GM19043 (cell line): ENCODE measurements at regions not wholly inside any gene's neighbourhood (a gene's known extent, or its start where the extent isn't known, plus 50 kb on each side); places are given as distances from the start of the nearest gene placed in this dataset.

ENCODE experiments used
- ATAC-seq: cut with Tn5 transposase; IDR thresholded peaks from one replicate; pipeline ENCODE4 v1.9.1; 2021; ENCODE audit warnings: low read depth; ENCODE audit not compliant: unreplicated experiment

DNA sequence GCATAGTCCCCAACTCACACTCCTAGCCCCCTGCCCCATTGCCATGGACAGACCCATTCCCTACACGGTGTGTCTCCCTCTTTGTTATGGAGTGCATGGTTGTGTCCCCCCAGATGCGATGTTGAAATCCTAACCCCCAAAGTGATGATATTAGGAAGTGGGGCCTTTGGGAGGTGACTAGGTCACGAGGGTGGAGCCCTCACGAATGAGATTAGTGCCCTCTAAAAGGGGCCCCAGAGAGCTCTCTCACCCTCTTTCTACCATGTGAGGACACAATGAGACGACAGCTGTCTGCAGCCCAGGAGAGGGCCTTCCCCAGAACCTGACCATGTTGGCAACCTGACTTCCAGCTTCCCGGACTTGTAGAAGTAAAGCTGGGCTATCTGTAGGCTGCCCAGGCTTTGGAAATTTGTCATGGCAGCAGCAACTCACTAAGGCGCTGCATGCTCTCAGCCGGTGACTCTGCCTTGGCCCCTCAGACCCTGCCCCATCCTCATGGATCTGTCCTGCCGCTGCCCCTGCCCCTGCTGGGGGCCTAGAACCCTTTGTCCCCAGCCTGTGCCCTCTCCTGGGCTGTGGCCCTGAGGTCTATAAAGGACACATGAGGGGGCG, 318.1 kb upstream of the RTL1 start:
- no peak for ATAC-seq

GRCh38 chr14:101222362-101223070, 319.0 kb upstream of the RTL1 start:
- no peak for ATAC-seq

DNA sequence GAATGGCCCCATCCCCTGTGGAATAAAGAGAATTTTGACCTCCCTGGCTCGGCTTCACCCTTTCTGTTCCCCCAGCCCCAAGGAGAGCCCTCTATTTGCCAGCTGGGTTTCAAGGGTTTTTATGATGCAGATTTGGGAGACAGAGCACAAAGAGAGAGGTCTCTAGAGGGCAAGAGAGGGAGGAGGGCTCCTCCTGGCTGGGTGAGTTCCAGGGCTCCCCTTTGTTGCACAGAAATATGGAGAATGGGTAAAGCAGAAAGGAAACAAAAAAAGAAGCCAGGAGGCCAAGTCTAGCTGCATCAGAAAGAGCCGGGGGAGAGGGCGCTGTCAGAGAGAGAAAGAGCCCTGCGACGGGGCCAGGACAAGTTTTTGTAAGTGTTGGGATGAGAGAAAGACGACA, 319.6 kb upstream of the RTL1 start:
- ATAC-seq = no peak

DNA sequence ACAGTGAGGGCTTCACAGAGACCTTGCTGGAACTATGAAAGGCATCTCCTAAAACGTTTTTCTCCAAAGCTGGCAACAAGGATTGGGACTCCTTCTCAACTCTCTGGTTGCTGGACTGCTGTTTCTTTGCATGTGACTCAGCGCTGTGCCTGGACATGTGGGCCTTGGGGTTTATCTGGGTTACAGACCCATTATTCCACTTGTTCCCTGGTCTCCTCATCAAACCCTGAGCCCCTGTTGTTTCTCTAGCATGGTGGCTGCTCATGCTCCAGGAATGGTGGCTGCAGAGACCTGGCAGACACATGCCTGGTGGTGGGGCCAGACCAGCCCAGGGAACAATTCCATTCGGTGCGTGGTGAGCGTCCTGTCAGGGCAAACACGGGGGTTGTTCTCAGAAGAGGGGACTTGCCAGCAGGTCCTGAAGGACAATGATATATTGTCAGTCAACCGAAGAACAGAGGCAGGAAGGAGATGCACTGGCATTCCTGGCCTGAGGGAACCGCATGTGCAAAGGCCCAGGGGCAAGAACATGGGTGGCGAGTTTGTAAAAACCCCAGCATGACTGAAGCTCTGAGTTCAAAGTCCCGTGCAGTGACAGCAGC, 320.1 kb upstream of the RTL1 start:
- ATAC-seq = no peak

DNA sequence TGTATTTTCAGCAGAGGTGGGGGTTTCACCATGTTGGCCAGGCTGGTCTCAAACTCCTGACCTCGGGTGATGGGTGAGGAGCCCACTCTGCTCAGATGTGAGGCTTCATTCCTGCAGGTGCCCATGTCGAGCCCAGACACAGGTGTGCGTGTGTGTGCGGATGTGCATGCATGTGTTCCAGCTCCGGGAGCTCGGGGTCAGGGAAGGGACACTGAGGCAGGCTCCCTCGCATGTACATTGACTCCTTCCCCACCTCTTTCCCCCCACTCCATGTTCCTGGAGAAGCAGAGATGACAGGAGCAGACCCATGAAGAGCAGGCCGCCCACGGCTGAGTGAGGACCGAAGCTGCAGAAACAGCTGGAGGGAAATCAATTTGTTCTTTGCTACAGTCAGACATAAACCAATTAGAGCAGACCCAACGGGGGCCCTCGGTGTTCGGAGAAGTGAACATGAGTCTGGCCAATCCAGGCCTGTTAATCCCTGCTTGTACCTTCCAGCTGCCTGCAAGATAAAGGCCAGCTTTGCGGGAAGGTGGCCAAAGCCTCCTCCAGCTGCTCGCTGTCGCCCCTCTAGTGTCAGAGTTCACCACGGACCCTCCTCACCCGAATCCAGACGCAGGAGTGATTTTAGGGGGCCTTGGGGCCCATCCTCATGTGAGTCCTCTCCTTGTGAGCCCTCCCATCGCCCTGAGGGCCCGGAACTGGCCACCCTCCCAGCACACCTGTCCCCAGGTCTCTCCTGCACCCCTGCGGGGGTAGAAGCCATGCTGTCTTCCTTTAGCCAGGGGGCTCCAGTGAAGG, 321.0 kb upstream of the RTL1 start:
- ATAC-seq = no peak

DNA sequence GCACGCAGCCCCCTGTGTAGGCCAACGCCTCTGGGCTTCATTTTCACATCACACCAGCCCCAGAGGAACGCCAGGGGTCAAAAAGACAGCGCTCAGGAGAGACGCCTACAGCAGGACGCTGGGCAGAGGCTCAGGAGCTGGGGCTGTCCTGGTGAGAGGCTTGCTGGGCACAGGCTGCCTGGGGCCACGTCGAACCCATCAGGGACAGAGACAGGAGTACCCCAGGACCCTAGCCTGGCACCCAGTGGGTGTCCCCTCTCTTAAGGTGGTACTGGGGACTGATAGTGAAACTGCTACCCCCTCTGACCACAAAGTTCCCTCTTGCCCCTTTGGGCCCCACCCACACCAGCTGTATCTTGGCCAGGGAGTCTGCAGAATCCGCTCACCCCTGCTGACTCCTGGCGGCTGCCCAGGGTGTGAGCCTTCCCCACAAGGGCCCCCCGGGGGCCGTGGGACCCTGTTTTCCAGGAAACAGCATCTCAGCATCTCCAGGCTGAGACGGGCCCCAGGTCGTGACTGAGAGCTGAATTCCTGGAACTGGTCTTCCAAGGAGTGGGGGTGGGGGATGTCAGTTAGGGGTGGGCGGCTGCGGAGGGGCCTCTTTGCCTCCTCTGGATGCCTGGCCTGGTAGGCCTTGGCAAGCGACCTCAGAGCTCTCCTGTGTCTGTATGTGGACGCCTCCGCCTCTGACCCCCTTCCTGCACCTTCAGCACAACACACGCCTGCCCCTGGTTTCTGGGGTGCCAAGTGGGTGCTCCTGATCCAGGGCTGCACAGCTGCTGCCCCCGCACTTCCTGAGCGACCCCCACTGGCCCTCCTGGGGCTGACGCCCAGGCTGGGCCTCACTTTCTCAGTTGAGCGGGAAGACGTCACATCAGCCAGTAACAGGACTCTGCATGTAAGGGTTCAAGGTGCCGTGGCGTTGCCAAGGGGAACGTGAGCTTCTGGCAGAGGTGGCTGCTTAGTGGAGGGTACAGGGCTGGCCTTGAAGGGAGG, 321.9 kb upstream of the RTL1 start:
- ATAC-seq = no peak

DNA sequence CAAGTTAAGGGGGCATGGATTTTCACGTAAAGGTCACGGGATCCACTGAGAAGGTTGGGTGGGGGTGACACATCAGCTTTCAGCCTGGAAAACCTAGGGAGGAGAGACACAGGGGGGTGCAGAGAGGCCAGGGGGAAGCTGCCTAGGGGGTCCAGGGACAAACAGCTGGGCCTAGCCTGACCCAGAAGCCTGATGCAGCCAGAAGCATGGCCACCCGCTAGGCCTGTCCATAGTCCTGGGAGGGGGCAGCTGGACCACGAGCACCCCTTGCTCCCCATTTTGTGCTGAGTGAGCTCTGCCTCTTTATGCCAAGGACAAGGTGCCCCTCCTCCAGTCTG, 322.7 kb upstream of the RTL1 start:
- ATAC-seq = no peak

DNA sequence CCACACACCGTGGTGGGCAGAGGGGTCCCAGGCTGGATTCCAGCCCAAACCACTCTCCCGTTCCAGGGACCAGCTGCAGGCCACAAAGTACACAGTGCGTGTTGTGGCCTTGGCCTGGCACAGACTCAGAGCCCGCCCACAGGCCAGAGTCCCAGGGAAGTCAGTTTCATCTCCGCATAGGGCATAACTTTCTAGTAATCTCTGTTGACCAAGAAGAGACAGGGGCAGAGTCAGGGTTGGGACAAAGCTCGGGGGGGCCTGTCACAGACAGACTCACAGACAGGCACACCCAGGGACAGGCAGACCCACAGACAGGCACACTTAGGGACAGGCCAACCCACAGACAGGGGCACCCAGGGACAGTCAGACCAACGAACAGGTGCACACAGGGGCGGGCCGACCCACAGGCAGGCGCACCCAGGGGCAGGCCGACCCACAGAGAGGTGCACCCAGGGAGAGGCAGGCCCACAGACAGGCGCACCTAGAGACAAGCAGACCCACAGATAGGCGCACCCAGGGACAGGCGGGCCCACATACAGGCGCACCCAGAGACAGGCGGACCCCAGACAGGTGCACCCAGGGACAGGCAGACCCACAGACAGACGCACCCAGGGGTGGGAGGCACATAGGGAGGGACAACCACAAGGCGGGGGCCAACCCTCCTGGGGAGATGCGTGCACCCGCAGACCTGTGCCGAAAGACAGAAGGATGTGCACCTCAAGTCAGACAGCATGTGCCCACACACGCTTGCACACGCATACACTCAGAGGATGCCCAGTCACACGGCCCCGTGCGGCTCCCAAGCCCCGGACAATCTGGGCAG, 323.3 kb upstream of the RTL1 start:
- ATAC-seq = no peak

GRCh38 chr14:101227611-101228594, 324.4 kb upstream of the RTL1 start:
- no peak for ATAC-seq

DNA sequence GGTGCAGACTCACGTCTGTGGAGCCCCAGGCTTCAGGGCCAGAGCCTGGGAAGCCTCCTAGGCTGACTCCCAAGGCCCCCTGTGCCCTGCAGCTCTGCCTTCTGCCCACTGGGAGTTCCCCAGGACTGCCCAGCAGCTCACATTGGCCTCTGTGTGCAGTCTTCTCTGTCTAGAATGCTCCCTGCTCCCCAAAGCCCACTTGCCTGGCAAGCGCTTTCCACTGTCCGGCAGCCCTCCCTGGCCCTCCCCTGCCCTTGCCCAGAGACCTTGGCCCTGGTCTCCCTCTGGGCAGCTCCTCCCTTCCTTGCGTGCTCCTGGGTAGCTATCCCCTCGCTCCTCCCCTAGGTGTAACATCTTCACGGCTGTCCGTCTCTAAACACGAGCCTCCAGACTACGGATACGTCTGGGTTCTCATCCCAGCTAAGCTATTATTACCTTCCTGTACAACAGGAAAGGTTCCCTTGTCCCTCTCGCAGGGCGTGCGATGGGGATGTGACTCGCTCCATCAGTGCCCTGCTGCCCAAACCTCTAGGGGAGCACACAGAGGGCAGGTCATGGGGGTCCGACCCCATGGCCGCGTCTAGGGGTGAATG, 325.5 kb upstream of the RTL1 start:
- ATAC-seq = no peak

DNA sequence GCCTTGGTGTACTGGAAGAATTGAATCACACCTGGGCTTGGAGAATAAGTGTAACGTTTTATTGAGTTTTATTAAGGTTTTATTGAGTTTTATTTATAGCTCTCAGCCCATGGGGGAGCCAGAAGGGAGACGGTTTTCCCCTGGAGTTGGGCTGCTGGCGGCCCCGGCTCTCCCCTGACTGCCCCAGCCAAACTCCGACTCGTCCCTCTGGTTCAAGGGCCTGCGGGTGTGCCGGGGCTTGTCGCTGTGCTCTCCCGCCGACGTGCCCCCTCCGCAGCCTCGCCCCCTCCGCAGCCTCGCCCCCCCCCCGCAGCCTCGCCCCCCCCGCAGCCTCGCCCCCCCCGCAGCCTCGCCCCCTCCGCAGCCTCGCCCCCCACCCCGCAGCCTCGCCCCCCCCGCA, 326.1 kb upstream of the RTL1 start:
- no peak for ATAC-seq

GRCh38 chr14:101230161-101230850, 326.8 kb upstream of the RTL1 start:
- ATAC-seq = no peak

DNA sequence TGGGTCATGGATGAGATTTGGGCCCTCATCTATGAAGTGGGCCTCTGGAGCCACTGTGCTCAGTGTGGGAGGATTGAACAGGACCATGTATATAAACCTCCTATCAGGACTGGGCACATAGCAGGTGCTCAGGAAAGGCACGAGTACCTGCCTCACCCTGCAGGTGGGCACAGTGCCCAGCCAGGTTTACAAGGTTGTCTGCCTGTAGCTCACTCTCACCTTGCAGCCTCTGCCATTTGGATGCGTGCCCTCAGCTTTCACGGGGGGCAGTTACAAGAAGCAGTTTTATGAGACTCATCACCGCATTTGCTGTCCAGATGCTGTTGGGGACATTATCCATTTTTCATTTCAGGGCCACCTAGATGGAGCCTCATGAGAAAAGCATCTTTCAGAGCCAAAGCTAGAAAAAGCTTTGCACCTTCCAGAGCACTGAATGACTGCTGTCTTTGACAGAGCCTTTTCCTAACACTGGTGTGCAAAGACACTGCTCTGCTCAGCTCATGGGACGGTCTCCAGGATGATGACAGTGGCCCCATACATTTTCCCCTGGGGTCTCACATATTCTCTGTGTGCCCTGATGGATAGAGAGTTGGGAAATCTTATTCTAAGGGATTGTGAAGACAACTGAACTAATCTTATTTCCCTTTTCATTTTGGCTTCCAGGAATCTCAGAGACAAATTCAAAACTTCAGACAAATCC, 327.5 kb upstream of the RTL1 start:
- no peak for ATAC-seq

DNA sequence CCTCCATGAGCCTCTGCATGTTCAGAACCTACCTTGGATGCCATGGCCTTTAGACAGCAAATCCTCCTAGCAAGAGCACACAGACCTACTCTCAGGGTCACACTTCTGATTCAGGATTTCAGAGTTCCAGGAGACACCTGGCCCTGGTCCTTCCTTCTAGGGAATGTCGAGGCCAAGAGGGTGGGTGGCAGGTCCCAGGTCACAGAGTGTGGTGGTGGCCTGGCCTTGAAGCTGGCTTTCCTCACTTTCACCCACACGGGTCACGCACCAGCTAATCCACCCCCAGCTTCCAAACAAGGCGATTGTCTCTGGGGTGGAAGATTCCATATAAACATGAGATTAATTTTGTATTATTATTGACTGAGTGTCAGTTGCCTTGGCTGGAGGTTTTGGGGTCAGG, 328.3 kb upstream of the RTL1 start:
- ATAC-seq = no peak

- ATAC-seq = no peak
Observed at GRCh38 chr14:101232340-101233020, 328.8 kb upstream of the DIO3 start.

- no peak for ATAC-seq
Observed at GRCh38 chr14:101233021-101233366, 328.3 kb upstream of the DIO3 start.
